B cell (primary cell): ENCODE measurements at regions not wholly inside any gene's neighbourhood (a gene's known extent, or its start where the extent isn't known, plus 50 kb on each side); places are given as distances from the start of the nearest gene placed in this dataset.

Source experiments
- ATAC-seq: fragments of 200-7000 bp; cut with Tn5 transposase; one replicate; pipeline ENCODE4 v1.10.0; 2021; ENCODE audit warnings: low read depth, mild to moderate bottlenecking, moderate number of reproducible peaks, moderate library complexity
- CTCF ChIA-PET: fragments of 350-600 bp; sonication (Branson Sonifier 250); formaldehyde crosslinking; loops from one replicate; lab custom pipeline; 2021; ENCODE audit warnings: antibody characterized with exemption, inconsistent platforms; lab: Charles Lee
- POLR2A ChIA-PET: fragments of 350-600 bp; sonication (Branson Sonifier 250); formaldehyde crosslinking; loops from one replicate; lab custom pipeline; 2021; ENCODE audit warnings: antibody characterized with exemption; lab: Charles Lee
- DNase-seq: peaks from one replicate; pipeline ENCODE4 v3.0.0; 2013
- H2AFZ ChIP-seq: 2 replicates; pipeline ENCODE4 v1.6.1; 2012; ENCODE audit warnings: mild to moderate bottlenecking, low read depth, low read length; ENCODE audit not compliant: insufficient read depth, poor library complexity, severe bottlenecking
- H3K27ac ChIP-seq, 2 donors: 1 replicate in 1 of 2; 2 replicates in 1 of 2; pipeline ENCODE4 v1.5.1; 2012 to 2013; ENCODE audit warnings: low read length in 2 of 2, mild to moderate bottlenecking in 2 of 2, moderate library complexity in 1 of 2
- H3K27me3 ChIP-seq, 4 experiments: fragments of 200-600 bp in 1 of 4; sonication (generic) in 1 of 4; replicated peaks in 1 of 4; 1 replicate in 2 of 4; 2 replicates in 2 of 4; pipeline versions ENCODE4 v1.6.1 to v1.7.0; 2013 to 2016; ENCODE audit warnings: low read length in 3 of 4, mild to moderate bottlenecking in 2 of 4, mixed read lengths in 1 of 4, moderate library complexity in 1 of 4; ENCODE audit not compliant: insufficient read depth in 4 of 4, control insufficient read depth in 3 of 4; ENCODE audit errors: control extremely low read depth in 1 of 4
- H3K36me3 ChIP-seq, 2 experiments: replicated peaks in 1 of 2; 1 replicate in 1 of 2; 2 replicates in 1 of 2; pipeline versions ENCODE4 v1.6.1 to v1.7.1; 2013; ENCODE audit warnings: low read length in 1 of 2; ENCODE audit not compliant: insufficient read depth in 2 of 2, control insufficient read depth in 1 of 2; ENCODE audit errors: control extremely low read depth in 1 of 2, extremely low read depth in 1 of 2
- H3K4me1 ChIP-seq, 2 donors: fragments of 200-600 bp in 1 of 2; sonication (generic) in 1 of 2; 1 replicate in 1 of 2; 2 replicates in 1 of 2; pipeline versions ENCODE4 v1.5.1 to v1.6.1; 2013 to 2017; ENCODE audit warnings: low read length in 2 of 2; ENCODE audit not compliant: control insufficient read depth in 2 of 2, insufficient read depth in 2 of 2
- H3K4me2 ChIP-seq: replicated peaks from 2 replicates; pipeline ENCODE3; 2012; ENCODE audit warnings: mild to moderate bottlenecking, low read depth, low read length; ENCODE audit not compliant: poor library complexity, severe bottlenecking
- H3K4me3 ChIP-seq, 5 experiments: fragments of 200-600 bp in 1 of 5; sonication (generic) in 1 of 5; 1 replicate in 3 of 5; 2 replicates in 2 of 5; pipeline versions ENCODE4 v1.5.1 to v1.7.0; 2011 to 2016; ENCODE audit warnings: low read length in 4 of 5, mild to moderate bottlenecking in 4 of 5, low read depth in 2 of 5, control low read depth in 1 of 5, moderate library complexity in 1 of 5; ENCODE audit not compliant: insufficient read depth in 1 of 5; ENCODE audit errors: control extremely low read depth in 1 of 5, extremely low read depth in 1 of 5
- H3K79me2 ChIP-seq: fragments of 200-600 bp; sonication (generic); one replicate; pipeline ENCODE4 v1.6.0; 2016; ENCODE audit warnings: low read length; ENCODE audit not compliant: control insufficient read depth, insufficient read depth
- H3K9ac ChIP-seq: fragments of 200-600 bp; sonication (generic); 2 replicates; pipeline ENCODE4 v1.6.1; 2017; ENCODE audit warnings: mild to moderate bottlenecking, low read length, moderate library complexity
- H3K9me3 ChIP-seq, 3 donors: one replicate each; pipeline versions ENCODE4 v1.6.1 to v1.7.1; 2013; ENCODE audit warnings: low read length in 2 of 3; ENCODE audit not compliant: control insufficient read depth in 2 of 3, insufficient read depth in 1 of 3; ENCODE audit errors: control extremely low read depth in 1 of 3
- H4K20me1 ChIP-seq: 2 replicates; pipeline ENCODE4 v1.6.0; 2012; ENCODE audit warnings: mild to moderate bottlenecking, low read length; ENCODE audit not compliant: insufficient read depth, control insufficient read depth, poor library complexity, severe bottlenecking
- H3K27ac Mint-ChIP-seq: one replicate; pipeline ENCODE4 v1.8.0; 2021; ENCODE audit warnings: mixed read lengths
- H3K27me3 Mint-ChIP-seq: one replicate; pipeline ENCODE4 v1.8.0; 2021; ENCODE audit warnings: mixed read lengths
- H3K4me1 Mint-ChIP-seq: one replicate; pipeline ENCODE4 v1.8.0; 2021; ENCODE audit warnings: mixed read lengths
- H3K4me3 Mint-ChIP-seq: one replicate; pipeline ENCODE4 v1.8.0; 2021; ENCODE audit warnings: mixed read lengths
- H3K9me3 Mint-ChIP-seq: one replicate; pipeline ENCODE4 v1.8.0; 2022; ENCODE audit warnings: mixed read lengths; ENCODE audit not compliant: insufficient read depth
- EZH2 ChIP-seq: IDR thresholded peaks from 2 replicates; pipeline ENCODE4 v1.6.1; 2012; ENCODE audit warnings: borderline replicate concordance, low read depth, mild to moderate bottlenecking, moderate library complexity, low read length; ENCODE audit not compliant: insufficient read depth, poor library complexity, severe bottlenecking
- WGBS: methylation state at CpG from one replicate; pipeline ENCODE4 v1.1.5; 2013; ENCODE audit warnings: missing lambda C conversion rate; ENCODE audit not compliant: insufficient coverage; 5-methylcytosine and 5-hydroxymethylcytosine counted together
- intact Hi-C: fragments of 100-400 bp; cut with micrococcal nuclease; formaldehyde crosslinking; loops from one replicate; pipeline ENCODE4 v1.10.0; 2022
- TF ChIP-seq, protein P1 (sequence below): fragments of 200-600 bp; IDR thresholded peaks from one replicate; pipeline ENCODE4 v1.8.0; 2022; ENCODE audit warnings: antibody characterized with exemption, mild to moderate bottlenecking

DNA sequence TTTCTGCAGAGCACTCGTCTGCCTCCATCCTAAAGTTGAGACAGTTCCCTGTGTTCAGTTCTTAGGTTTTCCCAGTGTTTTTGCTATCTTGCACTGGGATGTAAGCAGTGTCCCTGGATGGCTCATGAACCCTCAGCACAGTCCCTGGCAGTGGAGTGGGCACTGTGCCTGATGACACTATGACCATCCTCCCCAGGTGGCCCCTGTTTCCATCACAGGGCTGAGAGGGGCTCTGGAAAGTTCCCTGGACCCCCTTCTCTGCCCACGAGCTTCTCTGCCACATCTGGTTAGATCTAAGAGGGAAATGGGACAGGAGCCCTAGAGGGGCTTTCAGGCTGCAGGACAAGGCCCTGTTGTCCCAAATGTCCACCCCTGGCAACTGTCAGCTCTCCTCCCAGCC lies 249.8 kb upstream of the SFSWAP start:
- H3K4me3 Mint-ChIP-seq = no peak overlapping the region
- peaks cover 21% of the 10 kb centered on the region for H3K27me3 Mint-ChIP-seq
- ChIA-PET CTCF (no interaction called here), POLR2A (no interaction called here)
- Histone ChIP-seq H3K9me3 (peaks cover 0 to 1% (median 0%) of the 10 kb centered on the region in 3 donors), H3K4me3 (no peak overlapping the region), H3K4me2 (no peak overlapping the region), H3K9ac (no peak overlapping the region), H2AFZ (no peak overlapping the region), H3K36me3 (no peaks in the 10 kb centered on the region), H3K79me2 (no peaks in the 10 kb centered on the region), H4K20me1 (no peaks in the 10 kb centered on the region), H3K4me1 (no peaks in the 10 kb centered on the region), H3K27me3 (peaks cover 0 to 3% (median 2%) of the 10 kb centered on the region in 4 experiments), H3K27ac (no peak overlapping the region)
- DNase-seq = no peak
- no peak overlapping the region for H3K27ac Mint-ChIP-seq
- peaks cover 2% of the 10 kb centered on the region for H3K9me3 Mint-ChIP-seq
- intact Hi-C loops = no loop called here
- no peak for ATAC-seq
- TF ChIP-seq, protein P1, sequence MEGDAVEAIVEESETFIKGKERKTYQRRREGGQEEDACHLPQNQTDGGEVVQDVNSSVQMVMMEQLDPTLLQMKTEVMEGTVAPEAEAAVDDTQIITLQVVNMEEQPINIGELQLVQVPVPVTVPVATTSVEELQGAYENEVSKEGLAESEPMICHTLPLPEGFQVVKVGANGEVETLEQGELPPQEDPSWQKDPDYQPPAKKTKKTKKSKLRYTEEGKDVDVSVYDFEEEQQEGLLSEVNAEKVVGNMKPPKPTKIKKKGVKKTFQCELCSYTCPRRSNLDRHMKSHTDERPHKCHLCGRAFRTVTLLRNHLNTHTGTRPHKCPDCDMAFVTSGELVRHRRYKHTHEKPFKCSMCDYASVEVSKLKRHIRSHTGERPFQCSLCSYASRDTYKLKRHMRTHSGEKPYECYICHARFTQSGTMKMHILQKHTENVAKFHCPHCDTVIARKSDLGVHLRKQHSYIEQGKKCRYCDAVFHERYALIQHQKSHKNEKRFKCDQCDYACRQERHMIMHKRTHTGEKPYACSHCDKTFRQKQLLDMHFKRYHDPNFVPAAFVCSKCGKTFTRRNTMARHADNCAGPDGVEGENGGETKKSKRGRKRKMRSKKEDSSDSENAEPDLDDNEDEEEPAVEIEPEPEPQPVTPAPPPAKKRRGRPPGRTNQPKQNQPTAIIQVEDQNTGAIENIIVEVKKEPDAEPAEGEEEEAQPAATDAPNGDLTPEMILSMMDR = no peak
- TF ChIP-seq EZH2 = no peak
- no peaks in the 10 kb centered on the region for H3K4me1 Mint-ChIP-seq
- 66% methylated on average over 2 of the region's 2 CpGs for WGBS

DNA sequence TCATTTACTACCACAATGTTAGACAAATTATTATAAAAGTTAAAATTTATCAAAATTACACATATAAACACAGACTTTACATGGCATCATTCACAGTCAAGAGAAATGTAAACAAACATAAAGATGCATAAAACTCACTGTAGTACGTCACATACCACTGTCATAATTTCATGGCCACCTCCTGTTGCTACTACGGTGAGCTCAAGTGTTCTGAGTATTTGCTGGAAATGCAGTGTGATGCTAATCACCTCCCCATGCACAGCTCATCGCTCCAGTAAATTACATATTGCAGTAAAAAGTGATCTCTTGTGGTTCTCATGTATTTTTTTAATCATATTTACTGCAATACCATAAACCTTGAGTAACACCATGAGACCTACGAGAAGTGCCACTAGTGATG lies 247.7 kb upstream of the SFSWAP start:
- Histone ChIP-seq H2AFZ (no peak overlapping the region), H3K9ac (no peak overlapping the region), H3K4me3 (no peak overlapping the region), H3K27me3 (peaks cover 0 to 10% (median 2%) of the 10 kb centered on the region in 4 experiments), H3K36me3 (no peaks in the 10 kb centered on the region), H3K79me2 (no peaks in the 10 kb centered on the region), H3K4me2 (no peak overlapping the region), H3K27ac (no peak overlapping the region), H4K20me1 (no peaks in the 10 kb centered on the region), H3K9me3 (peaks cover 0 to 10% (median 0%) of the 10 kb centered on the region in 3 donors), H3K4me1 (no peaks in the 10 kb centered on the region)
- Mint-ChIP-seq H3K27me3 (peaks cover 15% of the 10 kb centered on the region), H3K27ac (no peak overlapping the region), H3K4me1 (no peaks in the 10 kb centered on the region), H3K4me3 (no peak overlapping the region), H3K9me3 (peaks cover 2% of the 10 kb centered on the region)
- POLR2A ChIA-PET = no interaction called here
- DNase-seq (no peak), ATAC-seq (no peak)
- no peak for TF ChIP-seq EZH2
- TF ChIP-seq, protein P1 = no peak
- intact Hi-C loops = no loop called here
- no CpG with 5 or more reads among the region's 4 CpGs for WGBS
- CTCF ChIA-PET = interaction anchor here (1.3 kb wide), 1 partner anchor 12 kb away, joined by 3 read pairs; no protein-coding TSS in a partner anchor
